HG03097 (cell line): ENCODE measurements at regions not wholly inside any gene's neighbourhood (a gene's known extent, or its start where the extent isn't known, plus 50 kb on each side); places are given as distances from the start of the nearest gene placed in this dataset.
"Not testable (repeated sequence)": the region's sequence is repeated elsewhere in the genome, so short reads cannot be mapped to it uniquely, and the experiment has no call there.

Experiments
- ATAC-seq: cut with Tn5 transposase; IDR thresholded peaks from one replicate; pipeline ENCODE4 v1.9.1; 2021; ENCODE audit not compliant: unreplicated experiment, low FRiP score

DNA sequence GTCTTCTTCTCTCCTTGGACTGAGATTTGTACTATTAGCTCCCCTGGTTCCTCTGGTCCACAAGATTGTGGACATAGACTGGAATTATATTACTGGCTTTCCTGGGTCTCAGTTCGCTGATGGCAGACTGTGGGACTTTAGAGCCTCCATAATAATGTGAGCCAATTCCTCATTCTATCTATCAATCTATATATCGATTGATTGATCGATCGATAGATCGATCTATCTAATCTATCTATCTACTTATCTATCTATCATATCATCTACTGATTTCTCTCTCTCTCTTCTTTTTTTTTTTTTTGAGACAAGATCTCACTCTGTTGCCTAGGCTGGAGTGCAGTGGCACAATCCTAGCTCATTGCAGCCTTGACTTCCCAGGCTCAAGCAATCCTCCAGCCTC, 51.5 kb upstream of the DDR1 start:
- no peak for ATAC-seq

DNA sequence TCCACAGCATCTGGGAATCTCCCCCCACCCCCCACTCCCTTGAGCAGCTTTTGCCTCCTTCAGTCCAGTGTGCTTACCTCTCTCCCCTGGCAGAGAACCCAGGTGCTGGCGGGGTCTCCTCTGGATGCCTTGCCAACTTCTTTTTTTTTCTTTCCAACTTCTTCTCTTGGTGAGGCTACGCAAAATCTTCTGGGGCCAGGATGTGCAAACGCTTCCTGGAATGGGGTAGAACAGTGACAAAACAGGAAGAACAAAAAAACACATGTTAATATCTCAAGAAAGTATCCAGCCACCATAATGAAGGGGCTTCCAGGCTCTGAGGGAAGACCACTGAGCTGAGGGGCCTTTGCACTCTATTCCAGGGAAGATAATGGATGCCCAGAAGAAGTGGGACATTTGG, 53.9 kb upstream of the DDR1 start:
- ATAC-seq: no peak

DNA sequence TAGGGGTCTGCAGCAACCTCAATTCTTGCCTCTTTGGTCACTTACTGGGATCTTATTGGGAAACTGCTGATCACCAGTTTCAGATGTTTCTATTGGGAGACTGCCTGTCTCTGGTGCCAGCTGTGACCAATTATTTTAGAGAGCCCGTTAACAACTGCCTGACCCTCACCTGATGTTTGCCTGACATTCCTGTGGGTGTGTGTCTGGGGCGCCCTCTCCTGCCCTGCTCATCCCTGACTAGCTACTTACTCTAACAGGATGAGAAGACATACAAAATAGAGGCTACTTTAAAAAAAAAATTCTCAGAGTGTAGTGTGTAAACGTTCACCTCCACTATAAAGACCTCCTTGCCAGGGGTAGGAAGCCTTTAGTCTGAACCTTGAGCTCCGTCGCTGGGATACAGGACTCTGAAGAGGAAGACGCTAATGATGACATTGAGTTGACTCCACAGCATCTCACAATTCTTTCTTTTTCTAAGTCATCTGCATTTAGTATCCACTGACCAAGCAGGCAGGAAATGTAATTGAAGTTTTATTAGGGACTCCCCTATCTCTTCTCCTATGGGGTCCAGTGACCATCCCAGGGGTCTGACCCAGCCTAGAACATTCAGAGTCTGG, 54.6 kb upstream of the DDR1 start:
- ATAC-seq: no peak

DNA sequence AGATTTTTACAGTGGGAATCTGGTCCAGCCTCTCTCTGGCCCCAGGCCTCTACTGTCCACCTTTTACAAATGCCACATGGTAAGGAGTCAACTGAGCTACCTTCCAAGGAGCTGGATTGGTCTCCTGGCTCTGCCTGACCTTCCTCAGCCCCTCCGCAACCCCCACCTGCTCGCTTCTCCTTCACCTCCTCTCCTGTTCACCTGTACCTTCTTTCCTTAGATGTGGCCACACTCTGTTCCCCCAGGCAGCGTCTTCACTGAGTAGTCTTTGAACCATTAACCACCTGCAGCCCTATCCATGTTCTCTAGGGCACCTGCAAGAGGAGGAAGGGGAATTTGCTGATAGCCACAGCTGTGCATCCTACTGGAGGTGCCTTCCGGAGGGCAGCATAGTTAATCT, 55.3 kb upstream of the DDR1 start:
- no peak for ATAC-seq

DNA sequence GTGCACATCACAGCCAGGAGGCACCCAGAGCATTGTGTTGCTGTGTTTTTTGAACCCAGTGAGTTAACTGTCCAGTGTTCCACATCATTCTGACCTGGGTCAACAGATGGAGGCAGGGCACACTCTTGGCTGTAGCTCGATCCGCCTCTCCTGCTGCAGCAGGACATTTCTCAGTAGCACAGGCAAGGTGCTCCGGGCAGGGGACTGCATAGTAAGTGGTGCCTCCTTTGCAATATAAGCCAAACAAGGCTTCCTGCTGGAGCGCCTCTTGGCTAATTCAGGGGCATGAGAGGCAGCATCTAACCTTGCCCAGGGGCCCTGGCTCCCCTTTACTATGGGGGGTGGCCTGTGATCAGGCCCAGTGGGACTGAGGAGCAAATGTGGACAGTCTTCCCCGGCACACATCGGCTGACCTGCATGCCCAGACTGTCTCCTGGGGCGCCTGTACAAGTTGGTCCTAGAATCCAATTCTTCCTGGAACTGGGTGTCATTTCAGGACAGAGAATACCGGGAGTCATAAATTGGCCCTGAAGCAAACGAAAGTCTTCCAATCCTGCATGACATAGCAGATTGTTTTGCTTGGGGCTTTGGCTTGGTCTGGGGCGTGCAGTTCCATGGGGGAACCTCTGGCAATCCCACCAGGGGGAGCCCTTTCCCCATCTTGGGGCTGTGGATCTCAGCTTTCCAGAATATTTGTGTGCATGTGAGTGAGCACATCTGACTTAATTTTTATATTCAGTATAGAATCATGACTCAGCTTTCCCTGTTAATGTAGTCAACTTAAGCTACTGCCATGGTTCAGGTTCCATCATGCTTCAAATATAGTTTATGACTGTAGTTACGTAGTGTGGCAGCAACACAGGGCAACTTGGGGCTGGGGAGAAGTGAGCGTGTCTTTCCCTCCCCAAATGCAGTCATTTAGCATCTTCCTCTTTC, 56.0 kb upstream of the DDR1 start:
- no peak for ATAC-seq

DNA sequence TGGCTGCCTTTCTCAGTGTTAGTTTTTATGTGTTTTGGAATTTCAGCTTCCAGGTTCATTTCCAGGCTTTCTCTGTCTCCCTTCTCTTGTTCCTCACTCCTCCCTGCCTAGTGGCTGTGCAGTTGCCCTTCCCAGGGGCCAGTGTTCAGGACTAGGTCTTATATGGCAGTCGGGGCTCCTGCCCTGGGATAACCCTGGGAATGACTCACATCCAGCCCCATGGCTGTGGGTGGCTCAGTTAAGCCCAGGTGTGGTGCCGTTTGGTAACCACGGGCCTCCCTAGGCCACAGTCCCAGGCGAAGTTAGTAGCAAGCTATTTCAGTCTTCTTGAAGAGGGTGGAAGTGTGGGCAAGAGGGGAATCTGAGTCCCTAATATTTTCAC, 57.4 kb upstream of the DDR1 start:
- no peak for ATAC-seq

DNA sequence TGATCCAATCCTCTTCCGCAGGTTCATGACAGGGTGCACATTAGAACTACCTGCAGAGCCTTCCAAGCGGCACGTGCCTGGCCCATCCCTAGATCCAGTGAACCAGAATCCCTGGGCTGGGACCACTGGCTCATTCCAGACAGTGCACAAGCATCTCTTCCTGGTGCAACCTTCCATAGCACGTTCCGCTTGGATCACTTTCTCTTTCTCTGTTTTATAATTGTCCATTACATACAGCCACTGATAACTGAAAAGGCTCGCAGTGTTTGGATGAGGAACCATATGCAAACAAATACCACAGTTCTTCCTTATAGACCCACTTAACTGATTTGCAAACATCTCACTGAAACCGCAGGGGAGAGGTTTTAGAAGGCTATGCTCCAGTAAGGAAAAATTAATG, 59.6 kb upstream of the DDR1 start:
- ATAC-seq: no peak

DNA sequence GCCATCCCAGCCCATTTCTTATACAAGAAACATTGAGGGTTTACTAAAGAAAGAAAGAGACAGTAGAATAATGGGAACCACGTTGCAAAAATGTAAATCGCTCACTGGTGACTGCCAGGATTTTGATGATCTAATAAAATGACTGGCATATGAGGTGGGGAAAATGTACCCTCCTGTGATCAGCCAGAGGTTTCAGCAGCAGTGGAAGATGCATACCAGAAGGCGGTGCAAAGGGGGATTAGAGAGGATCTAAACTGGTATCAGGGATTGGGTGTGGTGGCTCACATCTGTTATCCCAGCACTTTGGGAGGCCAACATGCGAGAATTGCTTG, 60.8 kb upstream of the DDR1 start:
- ATAC-seq: no peak

DNA sequence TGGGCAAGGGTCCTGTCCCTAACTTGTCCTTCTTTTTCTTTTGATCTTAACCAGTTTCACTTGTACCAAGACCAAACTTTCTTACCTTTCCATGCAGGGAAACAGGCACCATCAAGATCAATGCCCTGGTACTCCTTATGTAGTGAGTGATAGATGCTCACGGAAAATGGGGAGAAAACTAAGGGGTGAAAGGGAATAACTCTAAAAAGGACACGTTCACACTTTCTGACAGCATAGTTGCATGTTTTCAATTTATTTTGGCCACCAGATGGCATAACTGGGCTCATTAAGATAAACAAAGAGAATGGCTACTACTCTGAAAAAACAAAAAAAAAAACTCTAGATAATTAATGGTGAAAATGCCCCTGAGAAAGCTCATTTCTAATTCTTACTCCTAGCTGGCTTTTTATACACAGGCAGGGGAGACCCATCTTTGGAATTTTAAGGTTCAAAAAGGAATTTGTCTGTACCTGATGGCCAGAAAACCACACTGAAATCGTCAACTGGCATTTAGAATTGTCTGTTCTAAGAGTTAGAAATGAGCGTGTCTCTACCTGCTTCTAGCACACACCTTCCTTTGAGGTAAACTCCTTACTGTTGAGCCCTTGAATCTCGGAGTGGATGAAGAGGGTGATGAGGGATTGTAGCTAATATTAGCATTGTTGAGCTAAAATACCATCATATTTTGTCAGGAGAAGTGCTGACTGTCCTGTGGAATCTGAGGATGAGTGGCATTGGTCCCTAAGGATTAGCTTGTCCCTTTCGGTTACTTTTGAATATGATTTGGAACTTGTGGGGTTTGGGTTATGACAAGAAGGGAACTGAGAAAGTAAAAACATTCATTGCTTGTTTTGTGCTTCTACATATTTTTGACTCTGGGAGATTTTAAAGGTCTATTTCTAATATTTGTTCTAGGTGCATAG, 62.2 kb upstream of the DDR1 start:
- no peak for ATAC-seq

DNA sequence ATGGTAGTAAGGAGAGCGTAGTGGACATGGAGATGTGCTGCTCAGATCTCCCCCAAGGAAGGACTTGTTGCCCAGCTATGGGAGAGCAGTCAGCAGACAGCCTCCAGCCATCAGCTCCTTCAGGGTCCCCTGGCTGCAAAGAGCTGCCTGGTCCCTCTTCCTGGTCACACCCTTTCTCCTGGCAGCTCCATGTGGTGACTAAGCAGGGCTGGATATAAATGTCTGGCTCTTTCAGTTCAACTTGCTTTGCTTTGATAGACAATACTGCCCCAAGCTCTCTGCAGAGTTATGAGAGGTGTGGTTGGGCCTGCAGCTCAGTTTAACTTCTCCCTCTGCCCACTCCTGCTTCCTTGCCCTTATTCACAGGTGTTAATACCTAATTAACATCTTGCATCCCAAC, 64.1 kb upstream of the DDR1 start:
- ATAC-seq: no peak

DNA sequence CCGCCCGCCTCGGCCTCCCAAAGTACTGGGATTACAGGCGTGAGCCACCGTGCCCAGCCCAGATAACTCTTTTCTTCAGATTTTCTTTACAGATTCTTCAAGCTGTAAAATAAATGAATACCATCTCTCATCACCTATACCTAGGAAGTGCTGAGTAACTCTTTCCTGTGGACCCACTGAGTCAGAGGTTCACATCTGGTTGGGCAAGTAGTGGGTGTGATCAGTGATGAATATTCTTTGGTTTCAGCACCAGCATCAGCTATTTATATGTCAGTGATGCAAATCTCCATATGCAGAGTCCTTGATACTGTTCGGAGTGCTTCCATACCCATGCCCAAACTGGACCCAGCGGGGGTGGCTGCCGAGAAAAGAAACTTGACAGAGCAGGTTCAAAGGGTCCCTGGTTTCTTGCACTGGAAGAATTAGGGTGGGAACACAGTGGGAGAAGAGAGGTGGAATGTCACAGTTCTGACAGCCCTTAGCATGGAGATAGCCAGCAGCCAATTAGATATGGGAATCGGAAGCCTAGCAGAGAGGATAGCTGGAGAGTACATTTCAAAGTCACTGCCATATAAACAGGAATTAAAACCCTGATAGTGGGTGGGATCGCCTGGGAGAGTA, 64.9 kb upstream of the DDR1 start:
- ATAC-seq: no peak

DNA sequence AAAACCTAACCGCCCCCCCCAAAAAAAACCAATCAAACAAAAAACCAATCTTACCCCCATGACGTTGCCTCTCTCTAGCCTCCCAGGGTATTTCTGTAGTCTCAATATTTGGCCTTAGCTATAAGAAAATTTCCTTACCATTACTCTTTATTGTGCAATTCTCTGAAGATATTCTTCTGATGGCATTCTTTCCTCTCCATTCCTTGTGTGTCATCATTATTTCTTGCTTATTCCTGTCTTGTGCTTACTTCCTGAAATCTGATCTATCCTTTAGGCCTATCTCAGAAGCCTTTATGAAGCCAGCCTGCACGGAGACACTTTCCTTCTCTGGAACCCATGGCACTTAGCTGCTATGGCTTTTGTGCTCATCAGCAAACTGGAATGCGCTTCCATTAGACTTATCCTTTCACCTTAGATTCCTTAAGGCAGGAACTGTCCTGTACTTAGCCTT, 65.9 kb upstream of the DDR1 start:
- no peak for ATAC-seq

DNA sequence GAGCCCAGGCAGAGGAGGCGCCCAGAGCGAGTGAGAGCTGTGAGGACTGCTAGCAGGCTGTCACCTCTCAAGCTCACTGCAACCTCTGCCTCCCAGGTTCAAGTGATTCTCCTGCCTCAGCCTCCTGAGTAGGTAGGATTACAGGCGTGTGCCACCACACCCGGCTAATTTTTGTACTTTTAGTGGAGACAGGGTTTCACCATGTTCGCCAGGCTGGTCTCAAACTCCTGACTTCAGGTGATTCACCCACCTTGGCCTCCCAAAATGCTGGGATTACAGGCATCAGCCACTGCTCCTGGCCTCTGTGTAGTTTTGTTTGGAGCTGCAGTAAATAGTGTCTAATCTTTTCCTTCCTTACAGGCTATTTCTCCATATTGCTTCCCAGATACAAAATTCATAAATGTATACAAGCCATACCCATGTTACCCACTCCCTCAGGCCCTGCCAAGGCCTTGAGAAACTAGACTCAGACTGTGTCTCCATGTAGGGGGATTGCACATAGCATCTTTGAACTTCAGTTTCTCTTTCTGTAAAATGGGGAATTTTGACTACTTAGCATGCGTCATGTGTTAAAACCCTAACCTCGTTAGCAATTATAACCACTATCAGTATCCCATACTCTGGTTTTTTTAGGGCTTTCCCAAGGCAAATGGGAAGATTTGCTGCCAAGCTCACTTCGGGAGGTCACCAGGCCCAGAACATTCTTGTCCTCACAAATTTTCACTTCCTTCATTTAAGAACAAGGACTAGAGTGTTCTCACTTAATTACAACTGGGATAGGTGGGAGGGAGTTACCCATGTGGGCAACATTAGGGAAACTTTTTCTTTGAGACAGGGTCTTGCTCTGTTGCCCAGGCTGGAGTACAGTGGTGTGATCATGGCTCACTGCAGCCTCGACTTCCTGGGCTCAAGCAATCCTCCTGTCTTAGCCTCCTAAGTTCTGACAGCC, 67.3 kb upstream of the DDR1 start:
- ATAC-seq: no peak

DNA sequence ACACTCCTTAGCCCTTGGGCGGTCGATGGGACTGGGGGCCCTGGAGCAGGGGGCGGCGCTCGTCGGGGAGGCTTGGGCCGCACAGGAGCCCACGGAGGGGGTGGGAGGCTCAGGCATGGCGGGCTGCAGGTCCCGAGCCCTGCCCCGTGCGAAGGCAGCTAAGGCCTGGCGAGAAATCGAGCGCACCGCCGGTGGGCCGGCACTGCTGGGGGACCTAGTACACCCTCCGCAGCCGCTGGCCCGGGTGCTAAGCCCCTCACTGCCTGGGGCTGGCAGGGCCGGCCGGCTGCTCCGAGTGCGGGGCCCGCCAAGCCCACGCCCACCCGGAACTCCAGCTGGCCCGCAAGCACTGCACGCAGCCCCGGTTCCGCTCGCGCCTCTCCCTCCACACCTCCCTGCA, 68.0 kb upstream of the DDR1 start:
- ATAC-seq: not testable (repeated sequence)

DNA sequence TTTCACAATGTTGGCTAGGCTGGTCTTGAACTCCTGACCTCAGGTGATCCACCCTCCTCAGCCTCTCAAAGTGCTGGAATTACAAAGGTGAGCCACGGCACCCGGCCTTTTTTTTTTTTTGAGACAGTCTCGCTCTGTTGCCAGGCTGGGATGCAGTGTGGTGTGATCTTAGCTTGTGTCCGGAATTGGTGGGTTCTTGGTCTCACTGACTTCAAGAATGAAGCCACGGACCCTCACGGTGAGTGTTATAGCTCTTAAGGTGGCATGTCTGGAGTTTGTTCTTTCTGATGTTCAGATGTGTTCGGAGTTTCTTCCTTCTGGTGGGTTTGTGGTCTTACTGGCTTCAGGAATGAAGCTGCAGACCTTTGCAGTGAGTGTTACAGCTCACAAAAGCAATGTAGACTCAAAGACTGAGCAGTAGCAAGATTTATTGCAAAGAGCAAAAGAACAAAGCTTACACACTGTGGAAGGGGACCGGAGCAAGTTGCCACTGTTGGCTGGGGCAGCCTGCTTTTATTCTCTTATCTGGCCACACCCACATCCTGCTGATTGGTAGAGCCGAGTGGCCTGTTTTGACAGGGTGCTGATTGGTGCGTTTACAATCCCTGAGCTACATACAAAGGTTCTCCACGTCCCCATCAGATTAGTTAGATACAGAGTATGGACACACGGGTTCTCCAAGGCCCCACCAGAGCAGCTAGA, 69.1 kb upstream of the DDR1 start:
- ATAC-seq: not testable (repeated sequence)

DNA sequence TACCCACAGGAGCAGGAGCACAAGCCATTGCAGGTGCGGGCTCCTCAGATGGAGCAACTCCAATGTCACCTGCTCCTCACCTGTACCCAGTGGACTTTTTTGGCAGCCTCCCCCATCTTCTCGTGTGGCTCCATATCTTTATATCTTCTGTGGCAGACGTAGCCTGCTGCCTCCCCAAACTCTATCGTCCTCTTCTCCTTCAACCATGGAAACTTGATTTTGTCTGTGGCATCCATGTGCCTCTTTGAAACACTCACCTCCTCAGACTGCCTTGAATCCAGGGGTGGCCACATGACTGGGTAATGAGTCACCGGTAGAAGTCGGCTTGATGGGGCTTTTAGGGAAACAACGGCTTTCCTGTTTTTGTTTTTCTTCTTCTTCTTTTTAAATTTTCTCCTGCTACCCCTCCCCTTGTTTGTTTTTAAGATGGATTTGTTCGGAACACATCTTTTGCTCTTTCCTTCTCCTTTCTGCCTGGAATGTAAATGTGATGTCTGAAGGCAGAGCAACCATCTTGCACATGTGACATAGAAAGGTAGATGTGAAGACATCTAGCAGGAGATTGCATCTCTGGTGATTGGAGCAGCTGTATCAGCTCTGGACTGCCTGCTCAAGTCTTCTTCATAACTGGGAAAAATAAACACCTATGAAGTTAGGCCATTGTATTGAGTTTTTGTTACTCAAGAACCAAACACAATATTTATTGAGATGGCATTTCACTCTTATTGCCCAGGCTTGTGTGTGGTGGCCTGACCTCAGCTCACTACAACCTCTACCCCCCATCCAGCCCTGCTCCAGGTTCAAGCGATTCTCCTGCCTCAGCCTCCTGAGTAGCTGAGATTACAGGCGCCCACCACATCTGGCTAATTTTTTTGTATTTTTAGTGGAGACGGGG, 69.9 kb upstream of the DDR1 start:
- ATAC-seq: no peak

DNA sequence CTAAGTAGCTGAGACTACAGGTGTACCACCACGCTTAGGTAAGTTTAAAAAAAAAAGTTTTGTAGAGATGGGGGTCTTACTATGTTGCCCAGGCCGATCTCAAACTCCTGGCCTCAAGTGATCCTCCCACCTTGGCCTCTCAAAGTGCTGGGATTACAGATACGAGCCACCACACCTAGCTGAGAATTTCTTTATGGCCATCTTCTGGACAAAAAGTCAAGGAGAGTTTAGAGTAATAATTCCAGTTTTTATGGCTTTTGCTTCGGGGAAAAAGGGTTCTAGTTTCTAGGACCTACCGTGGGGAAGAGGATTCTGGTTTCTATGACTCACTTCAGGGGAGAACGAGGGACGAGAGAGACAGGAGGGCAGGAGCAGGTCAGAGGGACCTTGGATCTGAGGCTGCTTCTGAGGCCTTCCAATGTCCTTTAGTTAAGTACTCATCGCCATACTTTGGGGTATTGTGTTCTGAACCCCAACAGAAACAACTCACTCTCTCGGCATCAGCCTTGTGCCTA, 69.3 kb upstream of the IER3 start:
- no peak for ATAC-seq

DNA sequence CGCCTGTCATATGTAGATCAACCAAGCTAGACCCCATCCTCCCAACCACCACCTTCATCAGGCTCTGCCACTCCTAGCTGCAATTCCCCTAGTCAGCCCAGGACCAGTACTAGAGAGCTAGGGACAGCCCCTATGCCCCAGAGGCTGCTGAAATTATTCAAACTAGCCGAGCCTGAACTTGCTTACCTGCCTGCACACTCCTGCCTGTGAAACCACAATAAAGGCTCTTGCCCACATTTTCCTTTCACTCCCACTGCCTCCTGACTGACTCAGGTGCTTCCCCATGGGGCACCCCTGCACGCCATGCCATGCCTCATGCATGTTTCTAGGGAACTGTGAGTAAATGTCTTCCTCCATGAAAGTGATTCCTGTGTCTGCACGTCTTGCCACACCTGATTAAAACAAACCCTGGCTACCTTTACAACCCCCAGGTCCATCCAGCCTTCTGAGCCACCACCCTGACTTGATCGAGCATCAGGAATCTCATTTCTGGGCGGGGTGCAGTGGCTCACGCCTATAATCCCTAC, 66.5 kb upstream of the IER3 start:
- ATAC-seq: peak; percentile 85
